ENCODE measurements at regions not wholly inside any gene's neighbourhood (a gene's known extent, or its start where the extent isn't known, plus 50 kb on each side); places are given as distances from the start of the nearest gene placed in this dataset.

- no peak for TF ChIP-seq RNF2 (IDR thresholded peaks at IDR 0.05; ENCODE audit: borderline replicate concordance, low read depth, low read length, missing control alignments, poor library complexity, severe bottlenecking)
- TF ChIP-seq POLR2A (IDR thresholded peaks at IDR 0.05; ENCODE audit: control extremely low read depth in 1 of 2, low read depth in 2 of 2, low read length in 2 of 2), result no peak
- TF ChIP-seq SP4 (IDR thresholded peaks at IDR 0.05; ENCODE audit: low read length), result no peak
These were observed 63.7 kb upstream of the IGSF21 start (continued) for GRCh38 chr1:18043871-18044270.
